Right ventricle myocardium inferior (tissue), 1 donor: ENCODE measurements at regions not wholly inside any gene's neighbourhood (a gene's known extent, or its start where the extent isn't known, plus 50 kb on each side); places are given as distances from the start of the nearest gene placed in this dataset.
"Not testable (repeated sequence)": the region's sequence is repeated elsewhere in the genome, so short reads cannot be mapped to it uniquely, and the experiment has no call there.

Source experiments
- ATAC-seq: fragments of 200-7000 bp; cut with Tn5 transposase; one replicate; pipeline ENCODE4 v1.9.1; 2020; ENCODE audit warnings: mild to moderate bottlenecking, moderate library complexity
- DNase-seq: peaks from one replicate; pipeline ENCODE4 v3.0.0; 2021; ENCODE audit errors: missing footprints
- intact Hi-C: fragments of 100-400 bp; cut with DNase I; formaldehyde crosslinking; loops from one replicate; pipeline ENCODE4 v1.11.0; 2022
- donor health status: DM: no; HTN: yes; CAD: no; lungs with severe emphysema.

GRCh38 chr17:70953140-70953539, 783.8 kb downstream of the KCNJ2 start:
- intact Hi-C loops, DNase-seq, ATAC-seq: not testable (repeated sequence)

- intact Hi-C loops = no loop called here
- DNase-seq (no peak), ATAC-seq (no peak)
Measured at GRCh38 chr17:70955441-70955840, 786.1 kb downstream of the KCNJ2 start.

GRCh38 chr17:70956726-70957125, 787.4 kb downstream of the KCNJ2 start:
- intact Hi-C loops = no loop called here
- DNase-seq (no peak), ATAC-seq (no peak)

- intact Hi-C loops = no loop called here
- ATAC-seq (no peak), DNase-seq (no peak)
Measured at GRCh38 chr17:70961341-70961740, 792.0 kb downstream of the KCNJ2 start.

GRCh38 chr17:70968302-70968701, 799.0 kb downstream of the KCNJ2 start:
- no peak for ATAC-seq
- intact Hi-C loops = no loop called here
- no peak for DNase-seq

- DNase-seq = no peak
- intact Hi-C loops = no loop called here
- ATAC-seq = no peak
Measured at GRCh38 chr17:70969521-70970034, 800.2 kb downstream of the KCNJ2 start.

GRCh38 chr17:70976447-70976846, 807.1 kb downstream of the KCNJ2 start:
- intact Hi-C loops = no loop called here
- ATAC-seq (no peak), DNase-seq (no peak)

- intact Hi-C loops = no loop called here
- no peak for ATAC-seq
- DNase-seq = no peak
Measured at GRCh38 chr17:70984873-70985272, 815.5 kb downstream of the KCNJ2 start.

GRCh38 chr17:70987867-70988340, 818.6 kb downstream of the KCNJ2 start:
- no peak for DNase-seq
- intact Hi-C loops = no loop called here
- no peak for ATAC-seq

GRCh38 chr17:70988622-70989021, 819.3 kb downstream of the KCNJ2 start:
- intact Hi-C loops = no loop called here
- ATAC-seq = no peak
- DNase-seq = no peak

- ATAC-seq = no peak
- no peak for DNase-seq
- intact Hi-C loops = no loop called here
Measured at GRCh38 chr17:70989280-70989679, 819.9 kb downstream of the KCNJ2 start.

GRCh38 chr17:70994194-70994593, 824.9 kb downstream of the KCNJ2 start:
- ATAC-seq (no peak), DNase-seq (no peak)
- intact Hi-C loops = no loop called here

GRCh38 chr17:70995997-70996396, 826.7 kb downstream of the KCNJ2 start:
- ATAC-seq (no peak), DNase-seq (no peak)
- intact Hi-C loops = no loop called here

GRCh38 chr17:71003736-71004135, 834.4 kb downstream of the KCNJ2 start:
- ATAC-seq = no peak
- intact Hi-C loops = no loop called here
- DNase-seq = no peak

- intact Hi-C loops = no loop called here
- ATAC-seq (no peak), DNase-seq (no peak)
Measured at GRCh38 chr17:71004413-71004812, 835.1 kb downstream of the KCNJ2 start.

- intact Hi-C loops = no loop called here
- no peak for DNase-seq
- ATAC-seq = no peak
Measured at GRCh38 chr17:71011391-71011790, 842.1 kb downstream of the KCNJ2 start.

GRCh38 chr17:71019699-71020098, 850.4 kb downstream of the KCNJ2 start:
- intact Hi-C loops = no loop called here
- DNase-seq (no peak), ATAC-seq (no peak)

GRCh38 chr17:71022758-71023157, 853.4 kb downstream of the KCNJ2 start:
- intact Hi-C loops = no loop called here
- ATAC-seq = no peak
- no peak for DNase-seq

GRCh38 chr17:71023249-71024030, 854.1 kb downstream of the KCNJ2 start:
- DNase-seq (no peak), ATAC-seq (no peak)
- intact Hi-C loops = no loop called here

GRCh38 chr17:71024172-71024571, 854.8 kb downstream of the KCNJ2 start:
- intact Hi-C loops = no loop called here
- no peak for ATAC-seq
- no peak for DNase-seq

GRCh38 chr17:71024969-71025368, 855.6 kb downstream of the KCNJ2 start:
- intact Hi-C loops = no loop called here
- DNase-seq (no peak), ATAC-seq (no peak)
